Nephron progenitor cell (in vitro differentiated cells): ENCODE measurements at regions not wholly inside any gene's neighbourhood (a gene's known extent, or its start where the extent isn't known, plus 50 kb on each side); places are given as distances from the start of the nearest gene placed in this dataset.

ENCODE experiments used
- DNase-seq: peaks from one replicate; pipeline ENCODE4 v3.0.0; 2021
- H3K27ac Mint-ChIP-seq: 2 replicates; pipeline ENCODE4 v1.8.0; 2021; ENCODE audit warnings: mild to moderate bottlenecking, moderate library complexity, mixed read lengths
- H3K27me3 Mint-ChIP-seq: 2 replicates; pipeline ENCODE4 v1.8.0; 2021; ENCODE audit warnings: mild to moderate bottlenecking, low read depth, mixed read lengths; ENCODE audit not compliant: poor library complexity
- H3K36me3 Mint-ChIP-seq: 2 replicates; pipeline ENCODE4 v1.8.0; 2021; ENCODE audit warnings: low read depth, mixed read lengths
- H3K4me1 Mint-ChIP-seq: 2 replicates; pipeline ENCODE4 v1.8.0; 2021; ENCODE audit warnings: mixed read lengths
- H3K4me3 Mint-ChIP-seq: 2 replicates; pipeline ENCODE4 v1.8.0; 2021; ENCODE audit warnings: mild to moderate bottlenecking, moderate library complexity, mixed read lengths
- H3K9me3 Mint-ChIP-seq: 2 replicates; pipeline ENCODE4 v1.8.0; 2021; ENCODE audit warnings: mild to moderate bottlenecking, moderate library complexity, mixed read lengths
- CTCF ChIP-seq: fragments of 200-600 bp; sonication (generic); IDR thresholded peaks from 2 replicates; pipeline ENCODE4 v1.5.0; 2021; ENCODE audit warnings: antibody characterized with exemption

GRCh38 chr5:97764700-97765099 is 581.7 kb upstream of the RIOK2 start:
- Mint-ChIP-seq H3K27me3 (peaks cover 6% of the 10 kb centered on the region), H3K4me1 (no peaks in the 10 kb centered on the region), H3K9me3 (peaks cover 7% of the 10 kb centered on the region), H3K36me3 (no peaks in the 10 kb centered on the region), H3K27ac (no peak overlapping the region), H3K4me3 (no peak overlapping the region)
- no peak for DNase-seq
- TF ChIP-seq CTCF, result no peak

DNA sequence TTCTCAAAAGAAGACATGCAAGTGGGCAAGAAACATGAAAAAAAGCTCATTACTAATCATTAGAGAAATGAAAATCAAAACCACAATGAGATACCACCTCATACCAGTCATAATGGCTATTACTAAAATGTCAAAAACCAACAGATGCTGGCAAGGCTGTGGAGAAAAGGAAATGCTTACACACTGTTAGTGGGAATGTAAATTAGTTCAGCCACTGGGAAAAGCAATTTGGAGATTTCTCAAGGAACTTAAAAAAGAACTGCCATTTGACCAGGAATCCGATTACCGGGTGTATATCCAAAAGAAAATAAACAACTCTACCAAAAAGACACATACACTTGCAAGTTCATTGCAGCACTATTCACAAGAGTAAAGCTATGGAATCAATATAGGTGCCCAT is 595.4 kb upstream of the RIOK2 start:
- no peak for DNase-seq
- Mint-ChIP-seq H3K36me3 (no peaks in the 10 kb centered on the region), H3K27me3 (no peaks in the 10 kb centered on the region), H3K4me1 (no peaks in the 10 kb centered on the region), H3K9me3 (peaks cover 3% of the 10 kb centered on the region), H3K27ac (no peak overlapping the region), H3K4me3 (no peak overlapping the region)
- no peak for TF ChIP-seq CTCF

DNA sequence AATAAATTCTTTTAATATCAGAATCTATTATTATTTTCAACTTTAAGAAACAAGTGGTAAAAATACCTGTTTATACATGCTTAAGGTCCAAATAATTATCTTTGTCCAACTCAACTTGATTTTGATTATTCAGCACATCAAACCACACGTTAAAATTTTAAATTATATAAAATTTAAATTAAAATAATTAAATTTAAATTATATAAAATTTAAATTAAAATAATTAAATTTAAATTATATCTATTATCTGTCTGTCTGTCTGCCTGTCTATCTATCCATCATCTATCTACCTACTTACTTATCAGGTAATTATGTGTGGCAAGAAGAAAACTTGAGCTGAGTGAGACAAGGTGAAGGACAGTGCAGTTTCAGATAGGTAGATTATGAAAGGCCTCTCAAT is 605.3 kb upstream of the RIOK2 start:
- Mint-ChIP-seq H3K27ac (no peak overlapping the region), H3K27me3 (peaks cover 5% of the 10 kb centered on the region), H3K4me3 (no peak overlapping the region), H3K9me3 (no peaks in the 10 kb centered on the region), H3K4me1 (no peaks in the 10 kb centered on the region), H3K36me3 (no peaks in the 10 kb centered on the region)
- DNase-seq, result no peak
- no peak for TF ChIP-seq CTCF

DNA sequence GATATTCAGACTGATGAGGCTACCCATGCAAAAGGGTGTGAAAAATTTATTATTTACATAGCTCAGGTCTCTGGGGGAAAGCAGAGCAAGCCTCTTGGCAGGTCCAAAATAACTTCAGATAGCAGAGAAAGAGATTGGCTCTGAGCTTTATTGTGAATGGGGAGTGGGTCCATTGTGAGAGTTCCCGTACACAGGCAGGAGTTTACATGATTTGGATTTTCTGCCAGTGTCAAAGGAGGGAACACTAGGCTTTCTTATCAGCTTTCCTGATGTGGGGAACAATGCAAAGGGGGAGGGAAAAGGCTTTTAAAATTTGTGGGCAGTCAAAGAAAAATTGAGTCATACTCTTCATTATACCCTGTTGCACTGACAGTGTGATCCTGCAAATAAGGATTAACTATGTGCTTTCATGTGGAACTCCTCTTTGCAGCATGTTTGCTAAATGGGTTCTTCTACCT is 615.0 kb upstream of the RIOK2 start:
- no peak for TF ChIP-seq CTCF
- H3K9me3 Mint-ChIP-seq, result peaks cover 2% of the 10 kb centered on the region
- no peaks in the 10 kb centered on the region for H3K4me1 Mint-ChIP-seq
- H3K27me3 Mint-ChIP-seq, result no peaks in the 10 kb centered on the region
- H3K36me3 Mint-ChIP-seq, result no peaks in the 10 kb centered on the region
- no peak overlapping the region for H3K4me3 Mint-ChIP-seq
- H3K27ac Mint-ChIP-seq, result no peak overlapping the region
- no peak for DNase-seq

- TF ChIP-seq CTCF, result no peak
- Mint-ChIP-seq H3K36me3 (no peaks in the 10 kb centered on the region), H3K27ac (no peak overlapping the region)
These were observed 618.4 kb upstream of the RIOK2 start for GRCh38 chr5:97801461-97801860.

GRCh38 chr5:97820138-97820537 is 637.1 kb upstream of the RIOK2 start:
- Mint-ChIP-seq H3K27me3 (no peaks in the 10 kb centered on the region), H3K4me3 (no peak overlapping the region), H3K4me1 (no peaks in the 10 kb centered on the region), H3K9me3 (peaks cover 11% of the 10 kb centered on the region), H3K27ac (no peak overlapping the region), H3K36me3 (no peaks in the 10 kb centered on the region)
- TF ChIP-seq CTCF, result no peak
- no peak for DNase-seq

More at GRCh38 chr5:97801461-97801860, 618.4 kb upstream of the RIOK2 start:
- Mint-ChIP-seq H3K4me1 (no peaks in the 10 kb centered on the region), H3K4me3 (no peak overlapping the region), H3K9me3 (peaks cover 14% of the 10 kb centered on the region), H3K27me3 (no peaks in the 10 kb centered on the region)
- DNase-seq, result no peak
